ENCODE measurements at regions not wholly inside any gene's neighbourhood (a gene's known extent, or its start where the extent isn't known, plus 50 kb on each side); places are given as distances from the start of the nearest gene placed in this dataset.

DNA sequence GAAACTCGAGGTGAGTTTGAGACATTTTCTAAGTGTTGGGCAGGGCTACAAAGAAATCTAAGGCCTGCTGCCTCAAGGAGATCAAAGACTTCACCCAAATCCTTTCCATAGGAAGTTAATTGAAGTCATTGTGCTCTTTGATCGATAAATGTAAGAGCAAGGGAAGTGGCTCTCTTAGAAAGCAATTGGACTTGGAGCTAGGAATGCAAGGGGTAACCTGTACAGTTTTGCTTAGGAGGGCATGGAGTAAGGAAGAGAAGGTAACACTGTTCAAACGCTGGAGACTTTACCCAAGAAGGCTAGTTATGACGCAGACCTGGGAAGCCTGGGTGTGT, 418.0 kb upstream of the PROX1 start:
- TF ChIP-seq ISL1 (CRISPR knock-in tag; IDR thresholded peaks at IDR 0.05) (no peak), ZNF565 (CRISPR knock-in tag; conservative IDR thresholded peaks at IDR 0.05; ENCODE audit: low read depth) (no peak), ZFP30 (CRISPR knock-in tag; IDR thresholded peaks at IDR 0.05) (no peak), ZFP3 (CRISPR knock-in tag; IDR thresholded peaks at IDR 0.05) (no peak), BACH2 (CRISPR knock-in tag; IDR thresholded peaks at IDR 0.05; ENCODE audit: borderline replicate concordance) (no peak), RARB (CRISPR knock-in tag; IDR thresholded peaks at IDR 0.05) (no peak), ARNTL (CRISPR knock-in tag; IDR thresholded peaks at IDR 0.05; ENCODE audit: borderline replicate concordance, low read depth) (no peak), OSR1 (CRISPR knock-in tag; IDR thresholded peaks at IDR 0.05) (no peak), ZNF8 (CRISPR knock-in tag; IDR thresholded peaks at IDR 0.05) (no peak), SNAI2 (CRISPR knock-in tag; IDR thresholded peaks at IDR 0.05) (no peak)
- TF ChIP-seq, protein P1, sequence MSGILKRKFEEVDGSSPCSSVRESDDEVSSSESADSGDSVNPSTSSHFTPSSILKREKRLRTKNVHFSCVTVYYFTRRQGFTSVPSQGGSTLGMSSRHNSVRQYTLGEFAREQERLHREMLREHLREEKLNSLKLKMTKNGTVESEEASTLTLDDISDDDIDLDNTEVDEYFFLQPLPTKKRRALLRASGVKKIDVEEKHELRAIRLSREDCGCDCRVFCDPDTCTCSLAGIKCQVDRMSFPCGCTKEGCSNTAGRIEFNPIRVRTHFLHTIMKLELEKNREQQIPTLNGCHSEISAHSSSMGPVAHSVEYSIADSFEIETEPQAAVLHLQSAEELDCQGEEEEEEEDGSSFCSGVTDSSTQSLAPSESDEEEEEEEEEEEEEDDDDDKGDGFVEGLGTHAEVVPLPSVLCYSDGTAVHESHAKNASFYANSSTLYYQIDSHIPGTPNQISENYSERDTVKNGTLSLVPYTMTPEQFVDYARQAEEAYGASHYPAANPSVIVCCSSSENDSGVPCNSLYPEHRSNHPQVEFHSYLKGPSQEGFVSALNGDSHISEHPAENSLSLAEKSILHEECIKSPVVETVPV (CRISPR knock-in tag; IDR thresholded peaks at IDR 0.05), result no peak
- TF ChIP-seq, protein P2, sequence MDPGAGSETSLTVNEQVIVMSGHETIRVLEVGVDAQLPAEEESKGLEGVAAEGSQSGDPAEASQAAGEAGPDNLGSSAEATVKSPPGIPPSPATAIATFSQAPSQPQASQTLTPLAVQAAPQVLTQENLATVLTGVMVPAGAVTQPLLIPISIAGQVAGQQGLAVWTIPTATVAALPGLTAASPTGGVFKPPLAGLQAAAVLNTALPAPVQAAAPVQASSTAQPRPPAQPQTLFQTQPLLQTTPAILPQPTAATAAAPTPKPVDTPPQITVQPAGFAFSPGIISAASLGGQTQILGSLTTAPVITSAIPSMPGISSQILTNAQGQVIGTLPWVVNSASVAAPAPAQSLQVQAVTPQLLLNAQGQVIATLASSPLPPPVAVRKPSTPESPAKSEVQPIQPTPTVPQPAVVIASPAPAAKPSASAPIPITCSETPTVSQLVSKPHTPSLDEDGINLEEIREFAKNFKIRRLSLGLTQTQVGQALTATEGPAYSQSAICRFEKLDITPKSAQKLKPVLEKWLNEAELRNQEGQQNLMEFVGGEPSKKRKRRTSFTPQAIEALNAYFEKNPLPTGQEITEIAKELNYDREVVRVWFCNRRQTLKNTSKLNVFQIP (CRISPR knock-in tag; IDR thresholded peaks at IDR 0.05; ENCODE audit: borderline replicate concordance, low read depth), result no peak

Data from SK-N-SH treated with all-trans-retinoic acid at 6 μM for 48 hours (cell line).